ENCODE measurements at regions not wholly inside any gene's neighbourhood (a gene's known extent, or its start where the extent isn't known, plus 50 kb on each side); places are given as distances from the start of the nearest gene placed in this dataset.

- ATAC-seq (ENCODE audit: low read depth) (no peak), DNase-seq (no peak)
- WGBS, 2 experiments (ENCODE audit: extremely low coverage in 2 of 2, insufficient read length in 1 of 2) = no CpG with 5 or more reads among the region's 3 CpGs
- Histone ChIP-seq H2BK5ac (ENCODE audit: low read depth, low read length, poor library complexity, severe bottlenecking) (no peak overlapping the region), H2BK15ac (ENCODE audit: low read depth, low read length) (no peak overlapping the region), H2BK120ac (ENCODE audit: low read depth, low read length) (no peak overlapping the region), H4K91ac (ENCODE audit: insufficient read depth, low read depth, low read length) (no peak overlapping the region), H3K14ac (replicated peaks; ENCODE audit: low read depth, low read length) (no peak overlapping the region), H3K9me1 (ENCODE audit: insufficient read depth, low read length) (no peaks in the 10 kb centered on the region), H3K4me3 (ENCODE audit: insufficient read depth, low read depth, low read length) (no peak overlapping the region), H3K18ac (ENCODE audit: low read depth, low read length) (no peak overlapping the region), H2BK20ac (ENCODE audit: low read depth, low read length) (no peak overlapping the region), H3K27ac (ENCODE audit: insufficient read depth, low read length) (no peak overlapping the region), H3K27me3 (ENCODE audit: control insufficient read depth, insufficient read depth, low read length) (no peaks in the 10 kb centered on the region), H2AK5ac (ENCODE audit: low read depth, low read length) (no peak overlapping the region), H3K23ac (ENCODE audit: low read depth, low read length) (no peak overlapping the region), H3K9ac (ENCODE audit: low read depth, low read length) (no peak overlapping the region), H4K5ac (ENCODE audit: low read depth, low read length) (no peak overlapping the region), H2AK9ac (replicated peaks; ENCODE audit: low read depth, low read length, poor library complexity) (no peak overlapping the region), H3K79me1 (ENCODE audit: low read depth in 1 of 2, low read length in 2 of 2) (no peaks in the 10 kb centered on the region), H4K8ac (ENCODE audit: low read depth in 2 of 2, low read length in 2 of 2) (no peak overlapping the region), H3K4me1 (ENCODE audit: control insufficient read depth, insufficient read depth, low read length) (no peaks in the 10 kb centered on the region), H3K9me3 (ENCODE audit: control insufficient read depth, insufficient read depth, low read length) (no peaks in the 10 kb centered on the region), H3K56ac (ENCODE audit: extremely low read depth, insufficient read depth, low read length) (no peak overlapping the region), H3K4ac (ENCODE audit: low read depth, low read length) (no peak overlapping the region), H2AFZ (replicated peaks; ENCODE audit: low read length, poor library complexity) (no peak overlapping the region), H3K4me2 (ENCODE audit: low read depth, low read length) (no peak overlapping the region), H3K36me3 (ENCODE audit: control insufficient read depth, insufficient read depth, low read length) (no peaks in the 10 kb centered on the region), H4K20me1 (ENCODE audit: insufficient read depth, low read length) (no peaks in the 10 kb centered on the region)
- CTCF ChIA-PET = no interaction called here
- TF ChIP-seq MXI1 (IDR thresholded peaks at IDR 0.05; ENCODE audit: borderline replicate concordance, low read depth, low read length) (no peak), MAZ (IDR thresholded peaks at IDR 0.05; ENCODE audit: borderline replicate concordance, low read depth, low read length) (no peak), NFE2L2 (IDR thresholded peaks at IDR 0.05; ENCODE audit: low read depth, low read length) (no peak), FOS (IDR thresholded peaks at IDR 0.05; ENCODE audit: low read depth, low read length) (no peak), BHLHE40 (IDR thresholded peaks at IDR 0.05; ENCODE audit: low read depth, low read length) (no peak), MAFK (IDR thresholded peaks at IDR 0.05; ENCODE audit: low read depth, low read length) (no peak), RAD21 (IDR thresholded peaks at IDR 0.05; ENCODE audit: low read length) (no peak), RFX5 (IDR thresholded peaks at IDR 0.05; ENCODE audit: low read depth, low read length) (no peak), SMC3 (IDR thresholded peaks at IDR 0.05; ENCODE audit: low read depth, low read length) (no peak), RCOR1 (IDR thresholded peaks at IDR 0.05; ENCODE audit: insufficient replicate concordance, low read length) (no peak), CHD1 (IDR thresholded peaks at IDR 0.05; ENCODE audit: low read depth, low read length) (no peak), POLR2A (IDR thresholded peaks at IDR 0.05; ENCODE audit: low read depth, low read length) (no peak), CEBPB (IDR thresholded peaks at IDR 0.05; ENCODE audit: low read depth, low read length) (no peak)
- TF ChIP-seq, protein P1, sequence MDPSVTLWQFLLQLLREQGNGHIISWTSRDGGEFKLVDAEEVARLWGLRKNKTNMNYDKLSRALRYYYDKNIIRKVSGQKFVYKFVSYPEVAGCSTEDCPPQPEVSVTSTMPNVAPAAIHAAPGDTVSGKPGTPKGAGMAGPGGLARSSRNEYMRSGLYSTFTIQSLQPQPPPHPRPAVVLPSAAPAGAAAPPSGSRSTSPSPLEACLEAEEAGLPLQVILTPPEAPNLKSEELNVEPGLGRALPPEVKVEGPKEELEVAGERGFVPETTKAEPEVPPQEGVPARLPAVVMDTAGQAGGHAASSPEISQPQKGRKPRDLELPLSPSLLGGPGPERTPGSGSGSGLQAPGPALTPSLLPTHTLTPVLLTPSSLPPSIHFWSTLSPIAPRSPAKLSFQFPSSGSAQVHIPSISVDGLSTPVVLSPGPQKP (IDR thresholded peaks at IDR 0.05; ENCODE audit: borderline replicate concordance, low read depth, low read length) = no peak
- TF ChIP-seq, protein P2, sequence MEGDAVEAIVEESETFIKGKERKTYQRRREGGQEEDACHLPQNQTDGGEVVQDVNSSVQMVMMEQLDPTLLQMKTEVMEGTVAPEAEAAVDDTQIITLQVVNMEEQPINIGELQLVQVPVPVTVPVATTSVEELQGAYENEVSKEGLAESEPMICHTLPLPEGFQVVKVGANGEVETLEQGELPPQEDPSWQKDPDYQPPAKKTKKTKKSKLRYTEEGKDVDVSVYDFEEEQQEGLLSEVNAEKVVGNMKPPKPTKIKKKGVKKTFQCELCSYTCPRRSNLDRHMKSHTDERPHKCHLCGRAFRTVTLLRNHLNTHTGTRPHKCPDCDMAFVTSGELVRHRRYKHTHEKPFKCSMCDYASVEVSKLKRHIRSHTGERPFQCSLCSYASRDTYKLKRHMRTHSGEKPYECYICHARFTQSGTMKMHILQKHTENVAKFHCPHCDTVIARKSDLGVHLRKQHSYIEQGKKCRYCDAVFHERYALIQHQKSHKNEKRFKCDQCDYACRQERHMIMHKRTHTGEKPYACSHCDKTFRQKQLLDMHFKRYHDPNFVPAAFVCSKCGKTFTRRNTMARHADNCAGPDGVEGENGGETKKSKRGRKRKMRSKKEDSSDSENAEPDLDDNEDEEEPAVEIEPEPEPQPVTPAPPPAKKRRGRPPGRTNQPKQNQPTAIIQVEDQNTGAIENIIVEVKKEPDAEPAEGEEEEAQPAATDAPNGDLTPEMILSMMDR (conservative IDR thresholded peaks at IDR 0.05; ENCODE audit: low read depth, low read length) = no peak
- TF ChIP-seq, protein P3, sequence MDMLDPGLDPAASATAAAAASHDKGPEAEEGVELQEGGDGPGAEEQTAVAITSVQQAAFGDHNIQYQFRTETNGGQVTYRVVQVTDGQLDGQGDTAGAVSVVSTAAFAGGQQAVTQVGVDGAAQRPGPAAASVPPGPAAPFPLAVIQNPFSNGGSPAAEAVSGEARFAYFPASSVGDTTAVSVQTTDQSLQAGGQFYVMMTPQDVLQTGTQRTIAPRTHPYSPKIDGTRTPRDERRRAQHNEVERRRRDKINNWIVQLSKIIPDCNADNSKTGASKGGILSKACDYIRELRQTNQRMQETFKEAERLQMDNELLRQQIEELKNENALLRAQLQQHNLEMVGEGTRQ (IDR thresholded peaks at IDR 0.05; ENCODE audit: low read depth, low read length) = no peak
- POLR2A ChIA-PET (ENCODE audit: unreplicated experiment) = no interaction called here
- no TSS peak for BruUV-seq (replicated peaks)
- dilution Hi-C loops (cut with HindIII; ENCODE audit: low sequenced_read_pairs, unreplicated experiment) = no loop called here
- intact Hi-C loops (cut with micrococcal nuclease) = no loop called here
- in situ Hi-C loops (cut with MboI; ENCODE audit: low sequenced_read_pairs) = no loop called here
Observed at GRCh38 chr3:135760581-135760980, 204.9 kb upstream of the PPP2R3A start.
